HG03039 (cell line): ENCODE measurements at regions not wholly inside any gene's neighbourhood (a gene's known extent, or its start where the extent isn't known, plus 50 kb on each side); places are given as distances from the start of the nearest gene placed in this dataset.

Experiments
- ATAC-seq: cut with Tn5 transposase; IDR thresholded peaks from one replicate; pipeline ENCODE4 v1.9.1; 2021; ENCODE audit warnings: mild to moderate bottlenecking, moderate library complexity; ENCODE audit not compliant: unreplicated experiment

GRCh38 chr7:94223375-94224084, 171.2 kb upstream of the COL1A2 start:
- peak; percentile 51 for ATAC-seq

DNA sequence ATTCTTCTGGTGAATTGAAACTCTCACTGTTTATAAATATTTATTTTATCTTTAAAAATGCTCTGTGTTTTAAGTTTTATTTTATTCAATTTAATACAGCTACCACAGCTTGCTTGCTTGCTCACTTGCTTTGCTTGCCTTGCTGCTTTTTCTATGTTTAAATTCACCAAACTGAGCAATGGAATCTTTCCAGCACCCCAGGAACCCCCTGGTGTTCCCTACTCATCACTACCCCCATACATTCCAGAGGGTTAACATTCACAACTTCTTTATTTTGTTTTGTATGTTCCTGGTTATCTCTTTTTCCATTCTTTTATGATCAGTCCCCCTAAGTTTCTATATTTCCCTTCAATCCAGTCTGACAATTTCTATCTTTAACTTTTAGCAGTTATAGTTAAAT, 166.5 kb upstream of the COL1A2 start:
- no peak for ATAC-seq

- no peak for ATAC-seq
Measured at GRCh38 chr7:94228678-94229077, 166.0 kb upstream of the COL1A2 start.

- ATAC-seq = no peak
Measured at GRCh38 chr7:94231305-94231704, 163.4 kb upstream of the COL1A2 start.

- no peak for ATAC-seq
Measured at GRCh38 chr7:94236960-94237359, 157.7 kb upstream of the COL1A2 start.

DNA sequence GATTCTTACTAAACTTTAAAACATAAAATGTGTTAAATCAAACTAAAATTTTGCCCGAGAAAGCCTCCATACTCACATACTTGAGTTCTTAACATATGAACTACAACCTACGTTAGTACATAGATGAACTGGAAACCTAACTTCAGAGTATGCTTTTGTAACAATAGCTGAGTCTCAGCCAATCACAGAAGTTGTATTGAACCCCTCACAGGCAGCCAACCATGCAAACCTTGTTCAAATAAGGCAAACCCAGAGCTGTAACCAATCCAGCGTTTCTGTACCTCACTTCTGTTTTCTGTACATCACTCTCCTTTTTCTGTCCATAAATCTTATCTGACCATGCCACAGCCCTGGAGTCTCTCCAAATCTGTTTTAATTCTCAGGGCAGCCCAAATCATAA, 157.3 kb upstream of the COL1A2 start:
- no peak for ATAC-seq

- ATAC-seq = no peak
Measured at GRCh38 chr7:94239661-94240234, 154.9 kb upstream of the COL1A2 start.

DNA sequence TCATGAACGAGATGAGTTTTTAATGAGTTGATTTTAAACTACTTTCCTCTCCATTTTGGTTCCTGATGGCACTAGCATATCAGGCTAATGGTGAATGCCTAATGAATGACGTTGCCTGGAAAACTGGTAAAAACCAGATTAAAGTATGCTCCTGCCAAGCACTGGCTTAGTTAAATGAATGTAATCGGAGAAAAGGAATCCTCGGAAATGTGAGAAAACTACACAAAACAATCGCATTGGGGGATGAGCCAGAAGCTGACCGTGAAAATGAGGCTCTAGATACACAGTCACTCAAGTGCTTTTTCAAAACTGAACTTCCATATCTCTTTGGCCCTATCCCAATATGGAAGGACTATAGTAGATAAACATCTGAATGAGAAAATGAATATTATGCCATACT, 153.8 kb upstream of the COL1A2 start:
- no peak for ATAC-seq

GRCh38 chr7:94241402-94241925, 153.2 kb upstream of the COL1A2 start:
- ATAC-seq = no peak

DNA sequence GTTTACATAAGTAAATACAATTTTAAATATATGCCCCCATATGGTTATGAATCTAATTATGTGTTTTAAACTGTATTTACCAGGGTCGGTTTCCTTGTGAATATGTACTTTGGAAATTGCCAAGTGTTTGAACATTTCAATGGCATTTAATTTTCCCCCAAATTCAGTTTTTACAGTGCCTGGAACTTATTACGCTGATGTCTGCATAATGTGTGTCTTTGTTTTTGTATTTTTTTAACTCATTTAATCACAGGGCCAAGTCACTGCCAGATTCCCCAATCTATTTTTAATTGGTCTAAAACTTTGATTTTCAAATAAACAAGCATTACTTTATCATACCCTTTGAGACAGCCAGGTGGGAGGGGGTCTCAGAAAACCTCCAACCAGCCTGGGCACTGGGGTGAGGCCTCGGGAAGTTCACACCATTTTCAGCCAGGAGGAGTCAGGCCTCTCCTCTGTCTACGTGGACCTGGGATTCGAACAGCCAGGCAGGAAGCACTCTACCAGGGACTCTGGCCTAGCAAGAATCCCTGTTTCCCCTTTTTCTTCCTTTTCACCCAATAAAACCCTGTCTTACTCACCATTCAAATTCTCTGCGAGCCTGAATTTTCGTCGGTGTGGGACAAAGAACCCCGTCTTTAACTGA, 151.5 kb upstream of the COL1A2 start:
- ATAC-seq = no peak

DNA sequence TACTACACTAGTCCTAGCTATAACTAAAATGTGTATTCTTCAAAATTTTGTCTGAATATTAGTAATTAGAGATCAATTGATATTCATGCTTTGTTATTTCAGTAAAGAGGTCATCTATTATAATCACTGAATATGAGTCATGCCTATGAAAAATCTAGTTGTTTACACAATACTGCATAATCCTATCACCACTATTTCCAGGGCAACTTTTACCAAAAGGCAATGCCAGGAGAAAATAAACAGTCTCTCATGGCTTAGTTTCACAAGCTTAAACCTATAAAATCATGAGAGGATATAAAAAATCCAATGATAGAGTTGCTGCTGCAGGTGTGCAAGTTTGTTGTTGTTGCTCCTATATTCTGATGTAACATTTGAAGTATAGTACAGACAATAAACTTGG, 149.9 kb upstream of the COL1A2 start:
- ATAC-seq = no peak

- no peak for ATAC-seq
Measured at GRCh38 chr7:94245500-94245899, 149.2 kb upstream of the COL1A2 start.

DNA sequence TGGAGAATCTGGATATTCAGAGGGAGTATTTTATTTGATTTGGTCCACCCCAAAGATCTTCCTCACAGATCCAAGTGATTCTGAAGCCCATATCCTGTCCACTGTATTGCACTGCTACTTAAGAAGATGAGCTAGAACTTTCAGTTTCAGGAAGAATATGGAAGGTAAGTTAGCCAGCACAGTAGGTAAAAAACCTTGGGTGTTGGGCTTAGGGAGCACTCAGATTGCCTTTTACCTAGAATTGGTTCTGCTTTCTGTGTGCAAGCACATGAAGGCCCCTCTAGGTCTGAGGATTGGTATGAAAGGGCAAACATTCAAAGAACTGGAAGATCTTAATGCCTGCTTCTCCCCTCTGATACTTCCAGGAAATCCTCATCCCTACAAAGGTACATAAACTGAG, 146.7 kb upstream of the COL1A2 start:
- no peak for ATAC-seq

GRCh38 chr7:94249631-94250030, 145.1 kb upstream of the COL1A2 start:
- no peak for ATAC-seq

GRCh38 chr7:94250124-94250523, 144.6 kb upstream of the COL1A2 start:
- no peak for ATAC-seq

- ATAC-seq = no peak
Measured at GRCh38 chr7:94250987-94251386, 143.7 kb upstream of the COL1A2 start.

DNA sequence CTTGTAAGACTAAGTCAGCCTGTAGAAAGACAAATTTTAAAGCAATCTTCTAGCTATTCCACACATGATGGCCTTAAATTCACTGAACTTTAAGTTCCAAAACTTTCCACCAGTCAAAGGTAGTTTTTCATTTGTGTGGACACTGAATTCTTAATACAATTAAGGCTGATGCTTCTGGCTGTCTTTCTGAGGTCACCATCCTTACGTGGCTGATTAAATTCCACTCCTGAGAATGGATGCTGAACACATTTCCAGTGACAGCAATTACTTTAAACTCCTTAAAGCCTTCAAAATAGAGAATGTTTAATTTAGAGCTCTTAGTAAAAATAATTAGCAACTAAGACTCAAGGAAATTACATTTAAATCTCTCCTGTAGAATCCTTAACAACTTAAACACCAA, 142.6 kb upstream of the COL1A2 start:
- no peak for ATAC-seq

GRCh38 chr7:94252971-94253370, 141.7 kb upstream of the COL1A2 start:
- ATAC-seq = no peak

- ATAC-seq = no peak
Measured at GRCh38 chr7:94253686-94254085, 141.0 kb upstream of the COL1A2 start.

DNA sequence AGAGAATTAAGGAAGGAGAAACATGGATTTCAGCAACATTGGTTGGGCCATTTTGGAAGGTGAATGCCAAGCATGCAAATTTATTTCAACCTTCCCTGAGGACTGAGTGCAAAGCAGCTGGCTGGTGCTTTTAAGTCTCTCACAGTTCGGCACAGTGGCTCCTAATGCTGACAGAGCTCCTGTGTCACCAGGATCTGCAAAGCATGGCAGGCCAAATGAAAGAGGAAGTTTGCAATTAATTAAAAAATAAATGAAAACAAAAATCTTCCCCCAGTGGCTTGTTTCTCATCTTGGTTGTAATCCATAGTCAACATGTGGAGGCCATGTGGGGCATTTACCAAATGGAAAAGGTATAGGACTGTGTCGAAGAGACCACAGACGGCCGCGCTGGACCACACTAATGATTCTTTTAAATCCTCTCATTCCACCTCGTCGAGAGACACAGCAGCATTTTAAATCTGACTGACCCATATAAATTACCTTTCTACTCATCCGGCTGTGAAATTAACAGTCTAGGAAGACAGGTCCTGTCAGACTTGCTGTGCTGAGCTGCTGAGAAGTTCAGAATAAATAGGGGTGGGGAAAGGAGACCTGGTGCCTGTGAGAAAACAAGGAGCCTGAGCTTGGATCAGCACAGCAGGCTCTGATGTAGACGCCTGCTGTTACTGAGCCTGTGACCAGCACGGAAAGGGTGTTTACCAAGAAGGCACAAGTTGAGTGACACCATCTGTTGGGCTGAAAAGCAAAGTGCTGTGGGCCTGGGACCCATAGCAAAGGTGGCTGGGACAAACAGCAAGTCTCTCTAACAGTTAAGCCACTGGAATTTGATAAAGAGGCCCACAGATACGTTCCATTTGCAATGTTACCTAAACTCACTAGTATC, 136.0 kb upstream of the COL1A2 start:
- ATAC-seq = no peak

DNA sequence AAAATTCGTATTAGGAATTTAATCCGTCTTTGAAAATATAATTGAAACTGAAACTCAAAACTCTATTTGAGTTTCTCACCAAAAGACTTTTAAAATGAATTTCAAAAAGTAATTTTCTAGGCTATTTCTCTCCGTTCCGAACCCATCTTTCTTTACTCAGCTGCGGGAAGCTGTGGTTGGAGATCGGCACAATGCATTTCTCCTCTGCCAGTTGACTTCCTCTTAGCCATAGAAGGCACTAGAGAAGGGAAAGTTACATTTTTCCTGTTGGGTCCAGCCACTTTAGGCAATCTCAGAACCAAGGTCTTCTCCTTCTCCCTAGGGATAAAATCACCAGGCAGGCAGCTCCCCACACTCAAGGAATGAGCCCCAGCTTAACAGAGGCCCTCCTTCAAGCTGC, 133.6 kb upstream of the COL1A2 start:
- no peak for ATAC-seq
